ENCODE measurements at regions not wholly inside any gene's neighbourhood (a gene's known extent, or its start where the extent isn't known, plus 50 kb on each side); places are given as distances from the start of the nearest gene placed in this dataset.

- Histone ChIP-seq H3K9me3 (ENCODE audit: control insufficient read depth, low read depth, low read length) (peaks cover 63% of the 10 kb centered on the region), H3K27ac (ENCODE audit: insufficient read length, low read depth, low read length) (no peak overlapping the region), H3K27me3 (ENCODE audit: insufficient read depth, low read length) (no peaks in the 10 kb centered on the region), H3K56ac (ENCODE audit: insufficient read length, low read depth, low read length) (no peak overlapping the region), H4K20me1 (ENCODE audit: control insufficient read depth, insufficient read depth, insufficient read length) (no peaks in the 10 kb centered on the region), H2BK12ac (ENCODE audit: insufficient read length, low read depth, low read length) (no peak overlapping the region), H2BK120ac (ENCODE audit: low read depth, low read length, poor library complexity, severe bottlenecking) (no peak overlapping the region), H3K4ac (ENCODE audit: low read depth, low read length) (no peak overlapping the region), H2BK5ac (ENCODE audit: insufficient read length, low read length) (no peak overlapping the region), H2BK15ac (ENCODE audit: low read depth, low read length) (no peak overlapping the region), H3T11ph (ENCODE audit: low read length) (no peak overlapping the region), H2AK5ac (ENCODE audit: insufficient read length, low read length) (no peak overlapping the region), H3K23ac (ENCODE audit: insufficient read length, low read depth, low read length) (no peak overlapping the region), H4K5ac (ENCODE audit: insufficient read length, low read depth, low read length) (no peak overlapping the region), H3K4me1 (ENCODE audit: insufficient read depth, low read length) (no peaks in the 10 kb centered on the region), H3K9ac (ENCODE audit: extremely low read depth, insufficient read length, low read length) (no peak overlapping the region), H3K4me2 (ENCODE audit: insufficient read depth, insufficient read length, low read length) (no peak overlapping the region), H2AFZ (ENCODE audit: low read length) (no peak overlapping the region), H3K18ac (ENCODE audit: insufficient read length, low read depth, low read length) (no peak overlapping the region), H3K79me1 (ENCODE audit: insufficient read depth, low read depth, low read length, poor library complexity, severe bottlenecking) (no peaks in the 10 kb centered on the region), H3K23me2 (ENCODE audit: insufficient read length, low read depth, low read length, poor library complexity, severe bottlenecking) (no peaks in the 10 kb centered on the region), H3K79me2 (ENCODE audit: insufficient read depth, low read length) (no peaks in the 10 kb centered on the region), H2BK20ac (ENCODE audit: low read depth, low read length, poor library complexity, severe bottlenecking) (no peak overlapping the region), H3K14ac (ENCODE audit: insufficient read depth, low read length) (no peak overlapping the region), H4K8ac (replicated peaks; ENCODE audit: insufficient read length, low read depth, low read length) (no peak overlapping the region), H4K91ac (ENCODE audit: insufficient read length, low read depth, low read length) (no peak overlapping the region)
- H3K4me1 Mint-ChIP-seq: no peaks in the 10 kb centered on the region
- no peak overlapping the region for H3K27ac Mint-ChIP-seq
- TF ChIP-seq CTCF (conservative IDR thresholded peaks at IDR 0.05): no peak
- peaks cover 3 to 19% (median 3%) of the 10 kb centered on the region in 3 experiments; a peak in 5 of 7 replicates for H3K36me3 Mint-ChIP-seq (ENCODE audit: insufficient read depth in 1 of 3, low read depth in 3 of 3)
- H3K27me3 Mint-ChIP-seq (ENCODE audit: low read depth): no peaks in the 10 kb centered on the region; the same call in 1 of the 2 replicates
- no peak for DNase-seq
- peaks cover 36 to 51% of the 10 kb centered on the region in 2 experiments for H3K9me3 Mint-ChIP-seq
- no peak overlapping the region for H3K4me3 Mint-ChIP-seq
- WGBS (ENCODE audit: extremely low coverage, insufficient read length, low lambda C conversion rate): 100% methylated on average over 2 of the region's 4 CpGs
Measured at GRCh38 chr19:8915997-8916396, 83.8 kb downstream of the MBD3L1 start.
